Body of pancreas (tissue), 4 donors: ENCODE measurements at regions not wholly inside any gene's neighbourhood (a gene's known extent, or its start where the extent isn't known, plus 50 kb on each side); places are given as distances from the start of the nearest gene placed in this dataset.

ENCODE experiments used
- ATAC-seq: fragments of 150-250 bp; one replicate; pipeline ENCODE4 v1.9.1; 2016
- DNase-seq, 4 donors: peaks; one replicate each; pipeline ENCODE4 v3.0.0-alpha.2; 2019
- H3K27ac ChIP-seq, 4 donors: fragments of 200-600 bp; sonication (generic); 1 replicate in 3 of 4; 2 replicates in 1 of 4; pipeline versions ENCODE4 v1.5.1 to v1.6.1; 2016 to 2019; ENCODE audit warnings: mild to moderate bottlenecking in 1 of 4, mixed read lengths in 1 of 4, moderate library complexity in 1 of 4
- H3K27me3 ChIP-seq, 2 donors: fragments of 200-600 bp; sonication (generic); one replicate each; pipeline ENCODE4 v1.6.0; 2016; ENCODE audit warnings: mild to moderate bottlenecking in 1 of 2
- H3K36me3 ChIP-seq, 2 donors: fragments of 200-600 bp; sonication (generic); replicated peaks in 1 of 2; 2 replicates each; pipeline ENCODE4 v1.5.1; 2016; ENCODE audit warnings: low read depth in 2 of 2; ENCODE audit not compliant: insufficient read depth in 1 of 2
- H3K4me1 ChIP-seq: fragments of 200-600 bp; sonication (generic); one replicate; pipeline ENCODE4 v1.6.0; 2016
- H3K4me3 ChIP-seq, 2 donors: fragments of 200-600 bp; sonication (generic); 1 replicate in 1 of 2; 2 replicates in 1 of 2; pipeline ENCODE4 v1.5.1; 2016 to 2019
- H3K9me3 ChIP-seq, 3 donors: fragments of 200-600 bp; sonication (generic); 1 replicate in 2 of 3; 2 replicates in 1 of 3; pipeline ENCODE4 v1.5.1; 2016
- POLR2A ChIP-seq, 3 donors: fragments of 450-650 bp; IDR thresholded peaks; one replicate each; pipeline ENCODE4 v1.6.1; 2016; ENCODE audit warnings: antibody characterized with exemption in 3 of 3, mild to moderate bottlenecking in 2 of 3
- WGBS, 2 donors: methylation state at CpG; one replicate each; pipeline ENCODE4 v1.1.5; 2017; 5-methylcytosine and 5-hydroxymethylcytosine counted together
- intact Hi-C: fragments of 100-400 bp; cut with DNase I; formaldehyde crosslinking; loops from one replicate; pipeline ENCODE4 v1.15.1; 2023
- TF ChIP-seq, protein P1 (sequence below), 7 experiments: fragments of 450-650 bp in 4 of 7; fragments of 200-600 bp in 3 of 7; sonication (generic) in 3 of 7; IDR thresholded peaks; one replicate each; pipeline ENCODE4 v1.5.1; 2016 to 2019; ENCODE audit warnings: antibody characterized with exemption in 7 of 7

DNA sequence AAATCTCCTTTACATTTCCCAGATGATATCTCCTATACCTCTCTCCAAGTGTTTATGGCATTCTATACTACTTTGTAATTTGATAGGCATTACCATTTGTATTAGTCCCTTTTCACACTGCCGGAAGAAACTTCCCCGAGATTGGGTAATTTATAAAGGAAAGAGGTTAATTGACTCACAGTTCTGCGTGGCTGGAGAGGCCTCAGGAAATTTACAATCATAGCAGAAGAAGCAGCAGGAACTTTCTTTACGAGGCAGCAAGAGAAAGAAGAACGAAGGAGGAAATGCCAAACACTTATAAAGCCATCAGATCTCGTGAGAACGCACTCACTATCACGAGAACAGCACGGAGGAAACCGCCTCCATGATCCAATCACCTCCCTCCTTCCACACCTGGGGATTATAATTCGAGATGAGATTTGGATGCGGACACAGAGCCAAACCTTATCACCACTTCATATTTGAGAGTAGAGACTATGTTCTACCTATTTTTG, 1194.6 kb downstream of the SORCS1 start:
- ATAC-seq (no peak), DNase-seq (no peak)
- TF ChIP-seq POLR2A (IDR thresholded peaks at IDR 0.05) = no peak
- TF ChIP-seq, protein P1, sequence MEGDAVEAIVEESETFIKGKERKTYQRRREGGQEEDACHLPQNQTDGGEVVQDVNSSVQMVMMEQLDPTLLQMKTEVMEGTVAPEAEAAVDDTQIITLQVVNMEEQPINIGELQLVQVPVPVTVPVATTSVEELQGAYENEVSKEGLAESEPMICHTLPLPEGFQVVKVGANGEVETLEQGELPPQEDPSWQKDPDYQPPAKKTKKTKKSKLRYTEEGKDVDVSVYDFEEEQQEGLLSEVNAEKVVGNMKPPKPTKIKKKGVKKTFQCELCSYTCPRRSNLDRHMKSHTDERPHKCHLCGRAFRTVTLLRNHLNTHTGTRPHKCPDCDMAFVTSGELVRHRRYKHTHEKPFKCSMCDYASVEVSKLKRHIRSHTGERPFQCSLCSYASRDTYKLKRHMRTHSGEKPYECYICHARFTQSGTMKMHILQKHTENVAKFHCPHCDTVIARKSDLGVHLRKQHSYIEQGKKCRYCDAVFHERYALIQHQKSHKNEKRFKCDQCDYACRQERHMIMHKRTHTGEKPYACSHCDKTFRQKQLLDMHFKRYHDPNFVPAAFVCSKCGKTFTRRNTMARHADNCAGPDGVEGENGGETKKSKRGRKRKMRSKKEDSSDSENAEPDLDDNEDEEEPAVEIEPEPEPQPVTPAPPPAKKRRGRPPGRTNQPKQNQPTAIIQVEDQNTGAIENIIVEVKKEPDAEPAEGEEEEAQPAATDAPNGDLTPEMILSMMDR (IDR thresholded peaks at IDR 0.05) = no peak
- intact Hi-C loops = no loop called here
- 62 to 77% methylated on average over 12 of the region's 12 CpGs for WGBS, 2 donors
- Histone ChIP-seq H3K27ac (no peak overlapping the region), H3K9me3 (no peaks in the 10 kb centered on the region), H3K4me3 (no peak overlapping the region), H3K4me1 (no peaks in the 10 kb centered on the region), H3K27me3 (no peaks in the 10 kb centered on the region), H3K36me3 (no peaks in the 10 kb centered on the region)

DNA sequence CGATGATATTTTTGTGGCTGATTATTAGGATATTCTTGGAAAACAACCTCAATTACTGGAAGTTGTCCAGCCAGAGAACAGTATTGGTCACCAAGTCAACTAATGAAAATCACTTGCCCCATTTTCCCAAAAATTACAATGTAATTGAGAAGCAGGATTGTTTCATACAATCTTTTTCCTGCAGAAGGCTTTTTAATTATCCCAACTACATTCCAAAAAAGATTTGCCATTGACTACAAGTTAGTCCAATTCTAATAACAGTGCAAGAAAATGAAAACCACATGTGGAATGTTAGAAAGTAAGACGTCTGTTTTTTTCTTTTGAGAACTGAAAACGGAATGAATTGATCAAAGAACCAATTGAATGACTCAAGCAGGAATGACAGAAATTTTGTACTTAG, 1195.8 kb downstream of the SORCS1 start:
- ATAC-seq = no peak
- no peak overlapping the region for H3K4me3 ChIP-seq
- 67 to 80% methylated on average over 3 of the region's 3 CpGs for WGBS, 2 donors
- no peaks in the 10 kb centered on the region for H3K4me1 ChIP-seq
- H3K27ac ChIP-seq = no peak overlapping the region
- intact Hi-C loops = no loop called here
- no peaks in the 10 kb centered on the region for H3K36me3 ChIP-seq
- DNase-seq = no peak
- no peaks in the 10 kb centered on the region for H3K27me3 ChIP-seq
- no peak for TF ChIP-seq POLR2A (IDR thresholded peaks at IDR 0.05)
- TF ChIP-seq, protein P1 (IDR thresholded peaks at IDR 0.05) = no peak
- H3K9me3 ChIP-seq = no peaks in the 10 kb centered on the region

- no peaks in the 10 kb centered on the region for H3K27me3 ChIP-seq
- no peaks in the 10 kb centered on the region for H3K9me3 ChIP-seq
- H3K4me3 ChIP-seq = no peak overlapping the region
- H3K27ac ChIP-seq = no peak overlapping the region
- 61 to 71% methylated on average over 1 of the region's 1 CpG for WGBS, 2 donors
- H3K36me3 ChIP-seq = no peaks in the 10 kb centered on the region
- ATAC-seq = no peak
- intact Hi-C loops = no loop called here
- no peaks in the 10 kb centered on the region for H3K4me1 ChIP-seq
- TF ChIP-seq POLR2A (IDR thresholded peaks at IDR 0.05) = no peak
- TF ChIP-seq, protein P1 (IDR thresholded peaks at IDR 0.05) = no peak
- no peak for DNase-seq
Measured at GRCh38 chr10:105967256-105967655, 1197.2 kb downstream of the SORCS1 start.

DNA sequence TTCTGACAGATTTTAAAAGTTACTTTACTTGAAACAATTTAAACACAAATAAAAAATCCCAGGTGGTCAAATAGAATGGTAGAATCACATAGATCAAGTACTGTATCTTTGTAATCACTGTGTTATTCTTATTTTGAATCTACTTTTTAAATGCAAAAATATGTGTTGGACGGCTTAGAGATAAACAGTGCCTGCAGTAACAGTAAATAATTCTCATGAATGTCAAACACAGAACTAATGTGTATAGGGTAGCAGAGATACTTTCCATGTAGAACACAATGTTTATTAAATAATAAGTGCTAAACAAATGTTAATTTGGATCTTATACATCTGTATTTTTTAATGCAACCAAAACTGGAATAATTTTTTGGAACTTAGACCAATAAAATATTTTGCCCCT, 1199.4 kb downstream of the SORCS1 start:
- intact Hi-C loops = no loop called here

GRCh38 chr10:105964009-105964408, 1200.5 kb downstream of the SORCS1 start:
- TF ChIP-seq, protein P1 (IDR thresholded peaks at IDR 0.05) = no peak
- TF ChIP-seq POLR2A (IDR thresholded peaks at IDR 0.05) = no peak
- no peak for ATAC-seq
- DNase-seq = no peak
- Histone ChIP-seq H3K36me3 (no peaks in the 10 kb centered on the region), H3K27ac (no peak overlapping the region), H3K27me3 (no peaks in the 10 kb centered on the region), H3K4me1 (no peaks in the 10 kb centered on the region), H3K9me3 (no peaks in the 10 kb centered on the region), H3K4me3 (no peak overlapping the region)
- intact Hi-C loops = no loop called here
- 69 to 87% methylated on average over 5 of the region's 5 CpGs for WGBS, 2 donors

More for the DNA sequence above, 1199.4 kb downstream of the SORCS1 start:
- Histone ChIP-seq H3K4me3 (no peak overlapping the region), H3K4me1 (no peaks in the 10 kb centered on the region), H3K36me3 (no peaks in the 10 kb centered on the region), H3K9me3 (no peaks in the 10 kb centered on the region), H3K27me3 (no peaks in the 10 kb centered on the region), H3K27ac (no peak overlapping the region)
- ATAC-seq = no peak
- TF ChIP-seq, protein P1 (IDR thresholded peaks at IDR 0.05) = no peak
- TF ChIP-seq POLR2A (IDR thresholded peaks at IDR 0.05) = no peak
- DNase-seq = no peak
- WGBS, 2 donors = 56 to 67% methylated on average over 1 of the region's 1 CpG
